Peyer's patch (tissue), 4 donors: ENCODE measurements at regions not wholly inside any gene's neighbourhood (a gene's known extent, or its start where the extent isn't known, plus 50 kb on each side); places are given as distances from the start of the nearest gene placed in this dataset.
"Not testable (repeated sequence)": the region's sequence is repeated elsewhere in the genome, so short reads cannot be mapped to it uniquely, and the experiment has no call there.

ENCODE experiments used
- DNase-seq, 3 donors: peaks; one replicate each; pipeline ENCODE4 v3.0.0-alpha.2; 2017 to 2019
- H3K27ac ChIP-seq, 4 donors: fragments of 200-600 bp; sonication (generic); one replicate each; pipeline ENCODE4 v1.5.1; 2016 to 2019
- H3K27me3 ChIP-seq, 2 donors: fragments of 200-600 bp; sonication (generic); one replicate each; pipeline ENCODE4 v1.5.1; 2019
- H3K36me3 ChIP-seq, 3 donors: fragments of 200-600 bp; sonication (generic); one replicate each; pipeline ENCODE4 v1.5.1; 2016 to 2019
- H3K4me1 ChIP-seq, 4 donors: fragments of 200-600 bp; sonication (generic); one replicate each; pipeline ENCODE4 v1.5.1; 2016 to 2019
- H3K4me3 ChIP-seq, 4 donors: fragments of 200-600 bp; sonication (generic); 1 replicate in 3 of 4; 2 replicates in 1 of 4; pipeline ENCODE4 v1.5.1; 2016 to 2019; ENCODE audit warnings: mild to moderate bottlenecking in 1 of 4
- H3K9me3 ChIP-seq, 4 donors: fragments of 200-600 bp; sonication (generic); one replicate each; pipeline ENCODE4 v1.5.1; 2016 to 2019; ENCODE audit warnings: mild to moderate bottlenecking in 1 of 4
- CTCF ChIP-seq, 6 experiments: fragments of 450-650 bp in 4 of 6; fragments of 200-600 bp in 2 of 6; sonication (generic) in 1 of 6; IDR thresholded peaks; one replicate each; pipeline ENCODE4 v1.5.1; 2017 to 2019; ENCODE audit warnings: antibody characterized with exemption in 6 of 6, mild to moderate bottlenecking in 3 of 6, moderate library complexity in 1 of 6
- POLR2A ChIP-seq, 2 donors: fragments of 450-650 bp; IDR thresholded peaks; one replicate each; pipeline ENCODE4 v1.5.1; 2017; ENCODE audit warnings: antibody characterized with exemption in 2 of 2, mild to moderate bottlenecking in 2 of 2, moderate library complexity in 2 of 2

GRCh38 chrX:903116-903515 is 272.5 kb downstream of the SHOX start:
- TF ChIP-seq POLR2A (IDR thresholded peaks at IDR 0.05) (no peak), CTCF (IDR thresholded peaks at IDR 0.05) (no peak)
- no peaks in the 10 kb centered on the region for H3K27me3 ChIP-seq
- DNase-seq, result no peak
- peaks cover 0 to 4% (median 0%) of the 10 kb centered on the region in 4 donors for H3K9me3 ChIP-seq
- H3K27ac ChIP-seq, result no peak overlapping the region
- no peaks in the 10 kb centered on the region for H3K36me3 ChIP-seq
- no peaks in the 10 kb centered on the region for H3K4me1 ChIP-seq
- no peak overlapping the region for H3K4me3 ChIP-seq

- Histone ChIP-seq H3K27ac (no peak overlapping the region), H3K4me1 (no peaks in the 10 kb centered on the region), H3K9me3 (peaks cover 0 to 2% (median 0%) of the 10 kb centered on the region in 4 donors), H3K4me3 (no peak overlapping the region), H3K27me3 (no peaks in the 10 kb centered on the region), H3K36me3 (no peaks in the 10 kb centered on the region)
- no peak for DNase-seq
- no peak for TF ChIP-seq POLR2A (IDR thresholded peaks at IDR 0.05)
- no peak for TF ChIP-seq CTCF (IDR thresholded peaks at IDR 0.05)
These were observed 265.7 kb downstream of the SHOX start for GRCh38 chrX:896256-896655.

GRCh38 chrX:889966-890651 is 259.5 kb downstream of the SHOX start:
- DNase-seq, result no peak
- Histone ChIP-seq H3K27me3 (no peaks in the 10 kb centered on the region), H3K4me1 (no peaks in the 10 kb centered on the region), H3K27ac (no peak overlapping the region), H3K36me3 (no peaks in the 10 kb centered on the region), H3K9me3 (peaks cover 0 to 4% (median 0%) of the 10 kb centered on the region in 4 donors), H3K4me3 (no peak overlapping the region)
- no peak for TF ChIP-seq POLR2A (IDR thresholded peaks at IDR 0.05)
- no peak for TF ChIP-seq CTCF (IDR thresholded peaks at IDR 0.05)

- H3K4me1 ChIP-seq, H3K27ac ChIP-seq, H3K4me3 ChIP-seq, DNase-seq, H3K9me3 ChIP-seq, H3K36me3 ChIP-seq, H3K27me3 ChIP-seq: not testable (repeated sequence)
These were observed 257.1 kb downstream of the SHOX start for GRCh38 chrX:887724-888123.

GRCh38 chrX:883588-883987 is 253.0 kb downstream of the SHOX start:
- DNase-seq, result no peak
- TF ChIP-seq POLR2A (IDR thresholded peaks at IDR 0.05), result no peak
- no peak for TF ChIP-seq CTCF (IDR thresholded peaks at IDR 0.05)
- Histone ChIP-seq H3K4me1 (no peaks in the 10 kb centered on the region), H3K36me3 (no peaks in the 10 kb centered on the region), H3K4me3 (no peak overlapping the region), H3K27ac (no peak overlapping the region), H3K9me3 (peaks cover 0 to 4% (median 0%) of the 10 kb centered on the region in 4 donors), H3K27me3 (no peaks in the 10 kb centered on the region)

DNA sequence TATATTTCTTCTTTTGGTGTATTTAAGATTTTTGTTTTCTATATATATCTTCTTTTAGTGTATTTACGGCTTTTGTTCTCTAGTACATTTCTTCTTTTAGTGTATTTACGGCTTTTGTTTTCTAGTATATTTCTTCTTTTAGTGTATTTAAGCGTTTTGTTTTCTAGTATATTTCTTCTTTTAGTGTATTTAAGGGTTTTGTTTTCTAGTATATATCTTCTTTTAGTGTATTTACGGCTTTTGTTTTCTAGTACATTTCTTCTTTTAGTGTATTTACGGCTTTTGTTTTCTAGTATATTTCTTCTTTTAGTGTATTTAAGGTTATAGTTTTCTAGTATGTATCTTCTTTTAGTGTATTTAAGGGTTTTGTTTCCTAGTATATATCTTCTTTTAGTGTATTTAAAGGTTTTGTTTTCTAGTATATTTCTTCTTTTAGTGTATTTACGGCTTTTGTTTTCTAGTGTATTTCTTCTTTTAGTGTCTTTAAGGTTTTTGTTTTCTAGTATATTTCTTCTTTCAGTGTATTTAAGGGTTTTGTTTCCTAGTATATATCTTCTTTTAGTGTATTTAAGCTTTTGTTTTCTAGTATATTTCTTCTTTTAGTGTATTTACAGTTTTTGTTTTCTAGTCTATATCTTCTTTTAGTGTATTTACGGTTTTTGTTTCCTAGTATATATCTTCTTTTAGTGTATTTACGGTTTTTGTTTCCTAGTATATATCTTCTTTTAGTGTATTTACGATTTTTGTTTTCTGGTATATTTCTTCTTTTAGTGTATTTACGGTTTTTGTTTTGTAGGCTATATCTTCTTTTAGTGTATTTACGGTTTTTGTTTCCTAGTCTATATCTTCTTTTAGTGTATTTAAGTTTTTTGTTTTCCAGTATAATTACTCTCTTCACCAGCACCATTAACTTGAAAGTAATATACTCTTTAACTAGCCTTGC is 249.4 kb downstream of the SHOX start:
- H3K9me3 ChIP-seq, H3K4me1 ChIP-seq, DNase-seq, H3K27me3 ChIP-seq, H3K27ac ChIP-seq, H3K4me3 ChIP-seq, H3K36me3 ChIP-seq: not testable (repeated sequence)
